Fibroblast of pulmonary artery (primary cell): ENCODE measurements at regions not wholly inside any gene's neighbourhood (a gene's known extent, or its start where the extent isn't known, plus 50 kb on each side); places are given as distances from the start of the nearest gene placed in this dataset.

Experiments
- DNase-seq: peaks from one replicate; pipeline ENCODE4 v3.0.0-alpha.2; 2010; ENCODE audit warnings: low read depth
- H3K4me3 ChIP-seq: replicated peaks from 2 replicates; pipeline ENCODE4 v1.5.1; 2011; ENCODE audit warnings: low read depth, mild to moderate bottlenecking, control low read depth, low read length, moderate library complexity
- TF ChIP-seq, protein P1 (sequence below): IDR thresholded peaks from 2 replicates; pipeline ENCODE4 v1.5.1; 2011; ENCODE audit warnings: mild to moderate bottlenecking, control low read depth, low read length, inconsistent platforms; ENCODE audit errors: missing control alignments

DNA sequence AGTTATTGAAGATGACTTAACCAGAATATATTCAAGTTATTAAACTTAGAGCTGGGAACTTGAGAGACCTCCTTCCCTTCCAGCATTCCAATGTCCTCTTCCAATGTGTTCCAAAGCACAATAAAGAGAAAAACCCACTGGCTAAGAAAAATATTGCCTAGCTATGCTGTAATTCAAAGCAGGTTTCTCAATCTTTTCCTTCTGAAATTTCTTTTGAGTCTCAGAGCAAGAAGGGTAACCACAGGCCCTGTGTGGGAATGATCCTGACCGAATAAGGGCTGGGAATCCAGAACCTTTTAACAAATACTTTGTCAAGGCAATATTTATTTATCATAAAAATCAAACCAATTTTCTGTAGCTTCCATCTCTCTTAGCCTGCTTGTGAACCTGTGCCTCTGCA is 150.7 kb upstream of the SFRP2 start:
- no peak overlapping the region for H3K4me3 ChIP-seq
- TF ChIP-seq, protein P1, sequence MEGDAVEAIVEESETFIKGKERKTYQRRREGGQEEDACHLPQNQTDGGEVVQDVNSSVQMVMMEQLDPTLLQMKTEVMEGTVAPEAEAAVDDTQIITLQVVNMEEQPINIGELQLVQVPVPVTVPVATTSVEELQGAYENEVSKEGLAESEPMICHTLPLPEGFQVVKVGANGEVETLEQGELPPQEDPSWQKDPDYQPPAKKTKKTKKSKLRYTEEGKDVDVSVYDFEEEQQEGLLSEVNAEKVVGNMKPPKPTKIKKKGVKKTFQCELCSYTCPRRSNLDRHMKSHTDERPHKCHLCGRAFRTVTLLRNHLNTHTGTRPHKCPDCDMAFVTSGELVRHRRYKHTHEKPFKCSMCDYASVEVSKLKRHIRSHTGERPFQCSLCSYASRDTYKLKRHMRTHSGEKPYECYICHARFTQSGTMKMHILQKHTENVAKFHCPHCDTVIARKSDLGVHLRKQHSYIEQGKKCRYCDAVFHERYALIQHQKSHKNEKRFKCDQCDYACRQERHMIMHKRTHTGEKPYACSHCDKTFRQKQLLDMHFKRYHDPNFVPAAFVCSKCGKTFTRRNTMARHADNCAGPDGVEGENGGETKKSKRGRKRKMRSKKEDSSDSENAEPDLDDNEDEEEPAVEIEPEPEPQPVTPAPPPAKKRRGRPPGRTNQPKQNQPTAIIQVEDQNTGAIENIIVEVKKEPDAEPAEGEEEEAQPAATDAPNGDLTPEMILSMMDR = no peak
- no peak for DNase-seq

GRCh38 chr4:153938994-153939393 is 150.1 kb upstream of the SFRP2 start:
- TF ChIP-seq, protein P1 = no peak
- no peak overlapping the region for H3K4me3 ChIP-seq
- no peak for DNase-seq

DNA sequence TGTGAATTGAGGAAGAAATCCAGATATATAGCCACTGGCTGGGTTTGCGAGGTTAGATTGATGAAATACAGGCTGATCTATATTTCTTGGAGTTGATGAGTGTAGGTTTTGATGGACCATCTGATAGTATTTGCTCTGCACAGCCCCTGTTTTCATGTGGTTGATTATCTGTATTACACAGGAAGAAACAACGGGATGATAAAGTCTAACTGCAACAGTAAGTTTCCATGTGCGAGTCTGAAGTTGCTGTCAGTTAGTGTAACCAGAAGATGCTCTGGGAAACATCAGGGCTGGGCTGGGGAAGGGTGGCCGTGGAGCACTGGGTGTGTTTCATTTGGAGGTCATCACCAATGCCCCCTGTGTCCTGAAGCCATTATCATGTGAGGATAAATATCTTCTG is 148.4 kb upstream of the SFRP2 start:
- DNase-seq = no peak
- H3K4me3 ChIP-seq = no peak overlapping the region
- TF ChIP-seq, protein P1 = no peak

DNA sequence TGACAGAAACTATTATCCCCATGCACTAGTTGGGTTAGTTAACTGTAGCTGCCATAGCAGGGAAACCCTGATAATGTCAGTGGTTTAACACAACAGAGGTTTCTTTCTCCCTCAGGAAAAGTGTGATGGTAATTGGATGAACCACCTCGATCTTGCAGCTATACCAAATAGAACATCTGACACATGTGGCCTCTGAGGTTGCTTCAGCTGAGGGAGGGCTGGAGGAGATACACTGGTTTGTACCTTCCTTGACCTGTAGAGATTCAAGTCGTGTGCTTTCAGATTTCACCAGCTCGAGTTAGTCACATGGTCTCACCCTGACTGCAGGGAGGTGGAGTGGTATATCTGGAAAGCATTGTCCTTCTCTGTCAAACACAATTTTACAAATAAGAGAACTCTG is 147.2 kb upstream of the SFRP2 start:
- TF ChIP-seq, protein P1 = no peak
- no peak for DNase-seq
- H3K4me3 ChIP-seq = no peak overlapping the region

- DNase-seq = no peak
- TF ChIP-seq, protein P1 = no peak
- no peak overlapping the region for H3K4me3 ChIP-seq
Observed at GRCh38 chr4:153934688-153935017, 145.8 kb upstream of the SFRP2 start.

DNA sequence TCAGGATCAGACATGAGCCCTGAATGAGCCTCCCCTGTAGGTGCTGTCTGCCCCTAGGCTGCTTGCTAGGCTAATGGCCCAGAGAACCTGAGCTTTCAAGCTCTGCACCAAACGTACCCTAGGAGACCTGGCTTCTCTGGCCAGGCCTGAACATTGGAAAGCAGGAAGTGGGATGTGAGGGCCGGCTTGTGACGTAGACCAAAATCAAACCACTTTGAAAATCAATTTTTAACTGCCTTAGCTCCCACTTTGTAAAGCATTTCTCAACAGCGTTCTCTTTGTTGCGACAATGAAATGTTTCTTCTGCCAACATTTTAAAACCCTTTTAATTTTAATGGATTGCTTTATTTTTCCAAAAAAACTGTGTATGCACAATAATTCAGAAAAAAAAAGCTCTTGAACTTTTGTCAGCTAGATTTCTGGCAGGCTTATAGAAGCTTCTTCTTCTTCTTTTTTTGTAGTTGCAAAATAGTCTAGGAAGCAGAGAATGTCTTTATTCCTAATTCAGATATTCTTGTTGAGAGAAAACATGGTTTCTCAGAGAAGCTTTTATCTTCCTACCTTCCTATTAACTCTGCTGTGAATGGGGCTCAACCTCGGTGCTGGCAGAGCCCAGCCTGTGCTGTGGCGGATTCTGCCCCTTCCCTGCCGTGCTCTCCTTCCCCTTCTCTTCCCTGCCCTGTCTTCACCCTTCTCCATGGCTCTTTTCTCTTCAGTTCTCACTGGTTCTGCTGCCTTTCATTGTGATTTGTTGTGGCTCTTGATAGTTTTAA is 145.2 kb upstream of the SFRP2 start:
- no peak for DNase-seq
- no peak overlapping the region for H3K4me3 ChIP-seq
- TF ChIP-seq, protein P1 = no peak

DNA sequence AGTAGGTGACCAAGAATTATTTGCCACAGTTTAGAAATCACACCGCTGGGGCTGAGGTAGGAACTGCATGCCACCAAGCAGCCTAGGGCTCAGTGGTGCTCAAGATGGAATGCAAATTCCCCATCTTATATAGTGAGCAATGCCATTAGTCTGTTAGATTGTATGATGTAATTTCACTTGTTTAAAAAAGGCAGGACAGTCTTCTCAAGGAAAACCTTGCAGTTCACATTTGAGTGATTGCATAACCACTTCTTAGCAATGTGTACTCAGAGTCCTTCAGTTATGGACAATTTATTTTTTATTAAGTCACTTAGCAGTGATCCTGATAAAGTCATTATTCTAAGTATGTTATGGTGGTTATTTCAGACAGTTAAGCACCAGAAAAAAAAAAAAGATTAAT is 142.9 kb upstream of the SFRP2 start:
- TF ChIP-seq, protein P1 = no peak
- peak; percentile 27 for DNase-seq
- H3K4me3 ChIP-seq = no peak overlapping the region
